ENCODE measurements at regions not wholly inside any gene's neighbourhood (a gene's known extent, or its start where the extent isn't known, plus 50 kb on each side); places are given as distances from the start of the nearest gene placed in this dataset.

DNA sequence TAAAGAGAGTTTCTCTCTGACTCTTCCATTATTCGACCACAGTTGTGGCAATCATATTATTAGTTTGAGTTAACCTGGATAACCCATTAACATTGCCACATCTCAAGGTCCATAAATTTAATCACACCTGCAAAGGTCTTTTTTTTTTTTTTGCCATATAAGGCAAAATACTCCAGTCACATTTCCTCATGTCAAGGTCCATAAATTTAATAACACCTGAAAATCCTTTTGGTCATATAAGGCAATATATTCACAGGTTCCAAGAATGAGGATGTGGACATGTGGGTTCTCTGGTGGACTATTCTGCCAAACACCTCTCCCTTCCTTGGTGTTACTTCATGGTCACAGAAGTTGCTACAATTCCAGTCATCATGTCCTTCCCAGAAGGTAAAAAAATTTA lies 213.5 kb upstream of the COX7C start:
- H3K23ac ChIP-seq (ENCODE audit: insufficient read length, low read depth, low read length), result no peak overlapping the region
- WGBS (ENCODE audit: extremely low coverage, insufficient read length, low lambda C conversion rate), result no CpG with 5 or more reads among the region's 1 CpG

More for the DNA sequence above, 213.5 kb upstream of the COX7C start:
- no peaks in the 10 kb centered on the region for H3K9me3 ChIP-seq (ENCODE audit: control insufficient read depth, low read depth, low read length)
- H3K27ac ChIP-seq (ENCODE audit: insufficient read length, low read depth, low read length), result no peak overlapping the region
- H2BK5ac ChIP-seq (ENCODE audit: insufficient read length, low read length), result no peak overlapping the region
- no peak overlapping the region for H2BK12ac ChIP-seq (ENCODE audit: insufficient read length, low read depth, low read length)
- H2BK120ac ChIP-seq (ENCODE audit: low read depth, low read length, poor library complexity, severe bottlenecking), result no peak overlapping the region
- Mint-ChIP-seq H3K36me3 (ENCODE audit: insufficient read depth in 1 of 3, low read depth in 3 of 3) (no peaks in the 10 kb centered on the region), H3K9me3 (no peaks in the 10 kb centered on the region), H3K27ac (no peak overlapping the region), H3K4me3 (no peak overlapping the region), H3K4me1 (peaks cover 2 to 6% of the 10 kb centered on the region in 2 experiments; a peak in 3 of 4 replicates), H3K27me3 (ENCODE audit: low read depth) (no peaks in the 10 kb centered on the region)
- H3K9ac ChIP-seq (ENCODE audit: extremely low read depth, insufficient read length, low read length), result no peak overlapping the region
- no peak overlapping the region for H3K18ac ChIP-seq (ENCODE audit: insufficient read length, low read depth, low read length)
- no peaks in the 10 kb centered on the region; the same call in 1 of the 2 replicates for H3K4me1 ChIP-seq (ENCODE audit: insufficient read depth, low read length)
- H3K14ac ChIP-seq (ENCODE audit: insufficient read depth, low read length), result no peak overlapping the region
- H2BK20ac ChIP-seq (ENCODE audit: low read depth, low read length, poor library complexity, severe bottlenecking), result no peak overlapping the region
- no peaks in the 10 kb centered on the region for H4K20me1 ChIP-seq (ENCODE audit: control insufficient read depth, insufficient read depth, insufficient read length)
- H2BK15ac ChIP-seq (ENCODE audit: low read depth, low read length), result no peak overlapping the region
- no peak overlapping the region for H3T11ph ChIP-seq (ENCODE audit: low read length)
- no peak overlapping the region for H3K4ac ChIP-seq (ENCODE audit: low read depth, low read length)
- no peak overlapping the region for H2AFZ ChIP-seq (ENCODE audit: low read length)
- no peak overlapping the region for H4K5ac ChIP-seq (ENCODE audit: insufficient read length, low read depth, low read length)
- H4K8ac ChIP-seq (replicated peaks; ENCODE audit: insufficient read length, low read depth, low read length), result no peak overlapping the region
- no peak overlapping the region for H4K91ac ChIP-seq (ENCODE audit: insufficient read length, low read depth, low read length)
- TF ChIP-seq, protein P1, sequence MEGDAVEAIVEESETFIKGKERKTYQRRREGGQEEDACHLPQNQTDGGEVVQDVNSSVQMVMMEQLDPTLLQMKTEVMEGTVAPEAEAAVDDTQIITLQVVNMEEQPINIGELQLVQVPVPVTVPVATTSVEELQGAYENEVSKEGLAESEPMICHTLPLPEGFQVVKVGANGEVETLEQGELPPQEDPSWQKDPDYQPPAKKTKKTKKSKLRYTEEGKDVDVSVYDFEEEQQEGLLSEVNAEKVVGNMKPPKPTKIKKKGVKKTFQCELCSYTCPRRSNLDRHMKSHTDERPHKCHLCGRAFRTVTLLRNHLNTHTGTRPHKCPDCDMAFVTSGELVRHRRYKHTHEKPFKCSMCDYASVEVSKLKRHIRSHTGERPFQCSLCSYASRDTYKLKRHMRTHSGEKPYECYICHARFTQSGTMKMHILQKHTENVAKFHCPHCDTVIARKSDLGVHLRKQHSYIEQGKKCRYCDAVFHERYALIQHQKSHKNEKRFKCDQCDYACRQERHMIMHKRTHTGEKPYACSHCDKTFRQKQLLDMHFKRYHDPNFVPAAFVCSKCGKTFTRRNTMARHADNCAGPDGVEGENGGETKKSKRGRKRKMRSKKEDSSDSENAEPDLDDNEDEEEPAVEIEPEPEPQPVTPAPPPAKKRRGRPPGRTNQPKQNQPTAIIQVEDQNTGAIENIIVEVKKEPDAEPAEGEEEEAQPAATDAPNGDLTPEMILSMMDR (conservative IDR thresholded peaks at IDR 0.05), result no peak
- no peaks in the 10 kb centered on the region for H3K27me3 ChIP-seq (ENCODE audit: insufficient read depth, low read length)
- no peak overlapping the region for H3K56ac ChIP-seq (ENCODE audit: insufficient read length, low read depth, low read length)
- H3K4me2 ChIP-seq (ENCODE audit: insufficient read depth, insufficient read length, low read length), result no peak overlapping the region
- no peak overlapping the region for H2AK5ac ChIP-seq (ENCODE audit: insufficient read length, low read length)
- no peak for DNase-seq
- no peaks in the 10 kb centered on the region for H3K79me2 ChIP-seq (ENCODE audit: insufficient read depth, low read length)
- no peaks in the 10 kb centered on the region for H3K23me2 ChIP-seq (ENCODE audit: insufficient read length, low read depth, low read length, poor library complexity, severe bottlenecking)
- no peaks in the 10 kb centered on the region for H3K79me1 ChIP-seq (ENCODE audit: insufficient read depth, low read depth, low read length, poor library complexity, severe bottlenecking)

All from H9 (cell line).